ENCODE measurements at regions not wholly inside any gene's neighbourhood (a gene's known extent, or its start where the extent isn't known, plus 50 kb on each side); places are given as distances from the start of the nearest gene placed in this dataset.

DNA sequence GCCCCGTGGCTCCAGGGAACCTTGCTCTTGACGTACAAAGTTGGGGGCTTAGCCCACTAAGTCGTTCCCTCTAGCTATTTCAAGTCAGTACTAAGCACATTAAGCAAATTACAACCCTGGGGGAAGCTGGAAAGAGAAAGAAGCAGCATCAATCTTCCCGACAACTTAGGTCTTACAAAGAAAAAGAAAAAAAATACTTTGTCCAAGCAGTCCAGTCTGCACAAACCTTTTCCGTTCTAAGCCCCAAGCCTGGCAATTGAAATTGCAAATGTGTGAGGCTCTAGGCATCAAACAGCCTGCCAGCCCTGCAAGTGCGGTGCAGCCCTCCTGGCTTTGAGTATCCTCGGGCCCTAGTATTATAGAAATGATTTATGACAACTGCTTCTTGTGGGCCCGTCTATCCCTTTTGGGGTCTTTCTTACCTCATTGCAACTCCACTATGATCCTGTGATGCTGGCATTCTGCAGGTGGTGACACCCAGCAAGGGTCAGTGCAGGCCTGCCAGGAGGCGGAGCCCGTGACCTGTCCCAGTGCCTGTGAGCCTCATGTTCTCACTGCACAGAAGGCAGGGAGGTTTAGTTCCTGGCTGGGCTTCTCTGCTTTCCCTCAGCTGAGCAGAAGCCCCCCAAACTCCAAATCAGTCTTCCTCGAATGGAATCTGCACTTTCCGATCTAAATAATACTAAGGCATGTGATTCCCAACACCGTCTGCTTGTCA is 232.3 kb upstream of the IRX2 start:
- DNase-seq, result peak in 1 of 14 donors; percentile 9

- DNase-seq, result no peak
Observed at GRCh38 chr5:2981652-2982051, 230.2 kb upstream of the IRX2 start.

GRCh38 chr5:2981035-2981434 is 229.6 kb upstream of the IRX2 start:
- no peak for DNase-seq

GRCh38 chr5:2960294-2960693 is 208.8 kb upstream of the IRX2 start:
- no peak for DNase-seq

GRCh38 chr5:2958976-2959375 is 207.5 kb upstream of the IRX2 start:
- no peak for DNase-seq

DNA sequence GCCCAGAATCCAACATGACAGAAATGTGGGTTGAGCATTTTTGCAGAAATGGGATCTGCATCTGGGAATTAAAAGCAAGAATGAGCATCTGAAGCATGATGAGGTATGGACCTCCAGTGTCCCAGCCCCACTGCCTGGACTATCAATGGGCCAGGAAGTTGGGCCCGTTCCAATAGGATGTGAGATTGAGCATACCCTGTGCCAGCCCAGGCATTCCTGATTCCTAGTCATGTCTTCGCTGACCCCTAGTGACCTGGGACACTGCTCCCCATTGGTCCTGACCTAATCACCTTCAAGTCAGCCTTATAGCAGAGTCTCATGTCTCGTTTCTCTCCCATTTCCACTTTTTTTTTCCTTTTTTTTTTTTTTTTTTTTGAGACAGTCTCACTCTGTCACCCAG is 197.4 kb upstream of the IRX2 start:
- no peak for DNase-seq

DNA sequence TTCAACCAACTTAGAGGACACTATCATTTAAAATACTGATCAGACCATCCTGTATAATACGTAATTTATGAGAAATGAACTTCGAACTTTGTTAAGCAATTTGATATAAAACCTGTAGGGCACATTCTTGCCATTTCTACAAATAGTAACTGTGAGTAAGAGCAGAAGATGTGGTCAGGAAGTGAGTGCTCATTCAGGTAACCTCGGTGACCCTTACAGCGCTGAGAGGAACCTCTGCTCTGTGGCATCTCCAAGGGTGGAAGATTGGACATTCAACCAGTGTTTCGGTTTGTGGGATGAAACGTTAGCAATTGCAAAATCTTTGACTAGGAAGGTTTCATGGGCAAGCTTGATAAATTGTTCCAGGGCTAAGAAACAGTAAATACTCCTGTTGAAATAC is 194.8 kb upstream of the IRX2 start:
- no peak for DNase-seq

- no peak for DNase-seq
Observed at GRCh38 chr5:2936413-2936812, 184.9 kb upstream of the IRX2 start.

- no peak for DNase-seq
Observed at GRCh38 chr5:2929779-2930178, 178.3 kb upstream of the IRX2 start.

- DNase-seq, result no peak
Observed at GRCh38 chr5:2921651-2922050, 170.2 kb upstream of the IRX2 start.

- DNase-seq, result no peak
Observed at GRCh38 chr5:2921176-2921575, 169.7 kb upstream of the IRX2 start.

- DNase-seq, result no peak
Observed at GRCh38 chr5:2920312-2920711, 168.8 kb upstream of the IRX2 start.

GRCh38 chr5:2919310-2920018 is 168.0 kb upstream of the IRX2 start:
- DNase-seq, result no peak

DNA sequence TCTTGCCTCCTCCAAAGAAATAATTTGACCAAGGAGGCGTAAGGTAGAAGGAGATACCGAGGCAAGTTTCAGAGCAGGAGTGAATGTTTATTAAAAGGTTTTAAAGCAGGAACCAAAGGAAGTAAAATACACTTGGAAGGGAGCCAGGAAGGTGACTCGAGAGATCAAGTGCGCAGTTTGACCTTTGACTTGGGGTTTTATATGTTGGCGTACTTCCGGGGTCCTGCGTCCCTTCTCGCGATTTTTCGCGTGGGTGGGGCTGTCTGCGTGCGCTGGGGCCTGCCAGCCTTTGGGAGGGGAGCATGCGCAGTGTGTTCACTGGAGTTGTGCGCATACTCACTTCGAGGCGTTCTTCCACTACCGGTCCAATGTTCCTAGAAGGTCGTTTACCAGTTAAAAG is 166.0 kb upstream of the IRX2 start:
- no peak for DNase-seq

DNA sequence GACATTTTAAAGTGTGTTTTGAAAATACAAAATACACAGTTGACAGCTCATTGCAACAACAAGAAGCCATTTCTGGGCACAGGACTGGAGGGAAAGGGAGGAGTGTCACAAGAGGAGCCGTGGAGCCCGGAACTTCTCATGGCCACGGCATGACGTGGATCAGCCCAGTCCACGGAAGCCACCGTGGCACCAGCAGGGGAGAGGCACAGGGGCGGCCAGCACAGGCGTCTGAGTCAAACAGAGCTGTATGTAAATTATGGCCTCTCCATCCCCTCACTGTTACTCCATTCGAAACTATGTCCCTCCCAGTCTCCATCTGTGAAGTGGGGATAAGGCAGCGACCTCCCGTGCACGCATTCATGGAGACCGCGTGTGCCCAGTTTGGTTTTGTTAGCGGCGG is 165.6 kb upstream of the IRX2 start:
- DNase-seq, result no peak

DNA sequence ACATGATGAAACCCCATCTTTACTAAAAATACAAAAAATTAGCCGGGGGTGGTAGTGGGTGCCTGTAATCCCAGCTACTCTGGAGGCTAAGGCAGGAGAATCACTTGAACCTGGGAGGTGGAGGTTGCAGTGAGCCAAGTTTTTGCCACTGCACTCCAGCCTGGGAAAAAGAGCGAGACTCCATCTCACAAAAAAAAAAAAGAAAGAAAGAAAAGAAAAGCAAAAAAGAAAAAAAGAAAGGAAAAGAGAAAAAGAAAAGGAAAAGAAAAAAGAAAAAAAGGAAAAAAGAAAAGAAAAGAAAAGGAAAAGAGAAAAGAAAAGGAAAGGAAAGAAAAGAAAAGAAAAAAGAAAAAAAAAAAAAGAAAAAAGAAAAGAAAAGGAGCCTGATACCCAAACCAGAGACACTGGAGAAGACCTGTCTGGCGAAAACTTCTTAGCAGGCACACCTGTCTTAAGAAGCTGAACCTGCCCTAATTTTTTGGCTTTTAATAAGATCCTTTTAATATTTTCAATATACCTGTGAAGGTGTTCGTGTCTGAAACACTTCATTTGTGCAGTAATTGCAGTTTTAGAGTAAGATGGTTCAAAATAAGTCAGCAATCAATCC is 164.7 kb upstream of the IRX2 start:
- no peak for DNase-seq

GRCh38 chr5:2914981-2915484 is 163.6 kb upstream of the IRX2 start:
- no peak for DNase-seq

- no peak for DNase-seq
Observed at GRCh38 chr5:2914022-2914661, 162.7 kb upstream of the IRX2 start.

- DNase-seq, result no peak
Observed at GRCh38 chr5:2913281-2913680, 161.8 kb upstream of the IRX2 start.

DNA sequence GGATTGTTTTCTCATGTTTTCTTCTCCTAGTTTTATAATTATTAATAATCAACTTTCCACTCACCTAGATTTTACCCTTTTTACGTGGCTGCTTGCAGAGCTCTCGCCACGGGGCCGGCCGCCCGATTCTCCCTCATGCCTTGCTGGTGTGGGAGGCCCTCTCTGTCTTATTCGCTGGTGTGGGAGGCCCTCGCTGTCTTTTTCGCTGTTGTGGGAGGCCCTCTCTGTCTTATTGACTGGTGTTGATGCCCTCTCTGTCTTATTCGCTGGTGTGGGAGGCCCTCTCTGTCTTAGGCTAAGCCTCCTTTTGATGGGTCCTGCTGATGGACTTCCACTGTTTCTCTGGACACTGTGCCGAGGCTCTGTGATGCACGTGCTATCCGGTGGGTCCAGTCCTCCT is 161.3 kb upstream of the IRX2 start:
- no peak for DNase-seq

DNA sequence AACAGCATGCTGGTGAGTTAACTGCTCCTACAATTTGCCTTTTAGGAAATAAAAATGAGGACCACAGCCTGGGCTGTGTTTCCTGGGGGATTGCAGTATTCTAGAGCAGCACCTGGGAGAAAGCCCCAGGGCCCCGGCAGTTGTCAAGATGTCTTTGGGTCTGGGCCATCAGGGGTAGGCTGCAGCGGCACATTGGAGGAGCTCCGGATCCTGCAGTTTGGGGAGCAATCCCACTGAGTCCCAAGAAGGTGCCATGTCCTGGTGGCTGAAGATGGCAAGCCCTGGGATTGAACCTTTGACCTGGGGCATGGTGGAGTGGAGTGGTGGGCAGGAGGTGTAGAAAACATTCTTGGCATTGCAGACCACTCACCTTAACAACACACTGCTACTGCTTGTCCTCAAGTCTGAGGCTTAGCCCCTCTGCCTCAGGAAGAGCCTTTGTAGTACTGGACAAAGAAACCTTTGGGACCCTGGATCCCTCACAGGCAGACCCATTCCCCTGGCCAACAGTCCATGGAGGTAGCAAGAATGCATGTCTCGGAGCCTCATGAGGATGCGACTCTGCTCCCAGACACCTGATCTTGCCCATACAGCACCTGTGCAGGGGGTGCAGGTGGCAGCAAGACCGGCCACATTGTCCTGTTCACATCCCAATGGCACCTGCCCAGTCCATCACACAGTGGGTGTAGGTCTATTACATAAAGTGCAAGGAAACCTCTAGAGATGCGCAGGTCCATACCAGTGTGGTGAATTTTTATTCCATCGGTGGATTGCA is 159.1 kb upstream of the IRX2 start:
- DNase-seq, result no peak

DNA sequence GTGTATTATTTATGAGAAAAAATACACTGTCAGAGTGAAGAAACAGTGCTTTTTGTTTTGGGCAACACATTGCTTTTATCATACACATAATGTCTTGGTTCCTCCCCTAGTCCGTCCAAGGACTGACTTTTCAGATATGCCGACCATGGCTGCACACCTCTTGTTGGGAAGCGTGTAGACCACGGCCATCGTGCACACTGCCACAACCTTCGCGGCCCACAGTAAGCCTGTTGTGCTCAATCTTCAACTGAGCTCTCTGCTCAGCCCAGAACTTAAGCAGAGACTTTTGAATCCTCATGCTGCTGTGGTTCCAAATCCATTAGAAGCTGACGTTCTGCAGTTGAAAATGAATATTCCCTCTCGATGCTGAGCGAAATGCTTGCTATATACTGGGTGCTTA is 157.6 kb upstream of the IRX2 start:
- DNase-seq, result no peak

DNA sequence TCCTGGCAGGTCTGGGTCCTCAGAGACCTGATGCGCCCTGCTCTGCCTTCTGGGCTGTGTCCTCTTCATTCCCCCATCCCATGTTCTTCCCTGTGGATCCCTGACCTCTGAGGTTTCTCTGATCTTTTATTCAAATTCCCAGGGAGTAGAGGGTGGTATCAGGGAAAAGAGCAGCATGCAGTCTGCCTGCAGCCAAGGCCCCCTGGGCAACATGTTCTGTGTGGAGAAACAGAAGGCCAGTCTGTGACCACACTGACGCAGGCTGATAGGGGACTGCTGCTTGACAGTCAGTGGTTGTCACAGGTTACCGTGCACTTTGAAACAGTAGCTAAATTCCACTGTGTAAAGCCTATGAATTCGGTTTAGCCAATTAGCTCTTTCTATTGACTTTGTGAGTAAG is 156.6 kb upstream of the IRX2 start:
- no peak for DNase-seq
